Loucy (cell line): ENCODE measurements at regions not wholly inside any gene's neighbourhood (a gene's known extent, or its start where the extent isn't known, plus 50 kb on each side); places are given as distances from the start of the nearest gene placed in this dataset.

Source experiments
- EZH2phosphoT487 ChIP-seq: fragments of 200-600 bp; IDR thresholded peaks from 2 replicates; pipeline ENCODE4 v1.6.1; 2018; ENCODE audit warnings: antibody characterized with exemption, mild to moderate bottlenecking, moderate library complexity, borderline replicate concordance
- TF ChIP-seq, protein P1 (sequence below): fragments of 200-600 bp; sonication (generic); conservative IDR thresholded peaks from 2 replicates; pipeline ENCODE4 v1.5.1; 2014; ENCODE audit warnings: mild to moderate bottlenecking, antibody characterized with exemption, low read length

DNA sequence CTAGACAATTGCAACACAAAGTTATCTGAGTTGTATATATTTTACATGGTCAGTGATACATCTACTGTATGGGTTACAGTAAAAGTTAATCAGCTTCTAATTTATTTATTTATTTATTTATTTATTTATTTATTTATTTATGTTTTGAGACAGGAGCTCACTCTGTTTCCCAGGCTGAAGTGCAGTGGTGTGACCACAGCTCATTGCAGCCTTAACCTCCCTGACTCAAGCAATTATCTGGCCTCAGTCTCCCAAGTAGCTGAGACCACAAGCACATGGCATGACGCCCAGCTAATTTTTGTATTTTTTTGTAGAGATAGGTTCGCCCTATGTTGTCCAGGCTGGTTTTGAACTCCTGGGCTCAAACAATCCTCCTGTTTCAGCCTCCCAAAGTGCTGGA lies 241.6 kb downstream of the PTPRC start:
- TF ChIP-seq, protein P1, sequence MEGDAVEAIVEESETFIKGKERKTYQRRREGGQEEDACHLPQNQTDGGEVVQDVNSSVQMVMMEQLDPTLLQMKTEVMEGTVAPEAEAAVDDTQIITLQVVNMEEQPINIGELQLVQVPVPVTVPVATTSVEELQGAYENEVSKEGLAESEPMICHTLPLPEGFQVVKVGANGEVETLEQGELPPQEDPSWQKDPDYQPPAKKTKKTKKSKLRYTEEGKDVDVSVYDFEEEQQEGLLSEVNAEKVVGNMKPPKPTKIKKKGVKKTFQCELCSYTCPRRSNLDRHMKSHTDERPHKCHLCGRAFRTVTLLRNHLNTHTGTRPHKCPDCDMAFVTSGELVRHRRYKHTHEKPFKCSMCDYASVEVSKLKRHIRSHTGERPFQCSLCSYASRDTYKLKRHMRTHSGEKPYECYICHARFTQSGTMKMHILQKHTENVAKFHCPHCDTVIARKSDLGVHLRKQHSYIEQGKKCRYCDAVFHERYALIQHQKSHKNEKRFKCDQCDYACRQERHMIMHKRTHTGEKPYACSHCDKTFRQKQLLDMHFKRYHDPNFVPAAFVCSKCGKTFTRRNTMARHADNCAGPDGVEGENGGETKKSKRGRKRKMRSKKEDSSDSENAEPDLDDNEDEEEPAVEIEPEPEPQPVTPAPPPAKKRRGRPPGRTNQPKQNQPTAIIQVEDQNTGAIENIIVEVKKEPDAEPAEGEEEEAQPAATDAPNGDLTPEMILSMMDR, result no peak
- no peak for TF ChIP-seq EZH2phosphoT487
